ENCODE measurements at regions not wholly inside any gene's neighbourhood (a gene's known extent, or its start where the extent isn't known, plus 50 kb on each side); places are given as distances from the start of the nearest gene placed in this dataset.
A peak's percentile ranks its signal among the peaks of the same experiment; 100 is the strongest.

- TF ChIP-seq, protein P1, sequence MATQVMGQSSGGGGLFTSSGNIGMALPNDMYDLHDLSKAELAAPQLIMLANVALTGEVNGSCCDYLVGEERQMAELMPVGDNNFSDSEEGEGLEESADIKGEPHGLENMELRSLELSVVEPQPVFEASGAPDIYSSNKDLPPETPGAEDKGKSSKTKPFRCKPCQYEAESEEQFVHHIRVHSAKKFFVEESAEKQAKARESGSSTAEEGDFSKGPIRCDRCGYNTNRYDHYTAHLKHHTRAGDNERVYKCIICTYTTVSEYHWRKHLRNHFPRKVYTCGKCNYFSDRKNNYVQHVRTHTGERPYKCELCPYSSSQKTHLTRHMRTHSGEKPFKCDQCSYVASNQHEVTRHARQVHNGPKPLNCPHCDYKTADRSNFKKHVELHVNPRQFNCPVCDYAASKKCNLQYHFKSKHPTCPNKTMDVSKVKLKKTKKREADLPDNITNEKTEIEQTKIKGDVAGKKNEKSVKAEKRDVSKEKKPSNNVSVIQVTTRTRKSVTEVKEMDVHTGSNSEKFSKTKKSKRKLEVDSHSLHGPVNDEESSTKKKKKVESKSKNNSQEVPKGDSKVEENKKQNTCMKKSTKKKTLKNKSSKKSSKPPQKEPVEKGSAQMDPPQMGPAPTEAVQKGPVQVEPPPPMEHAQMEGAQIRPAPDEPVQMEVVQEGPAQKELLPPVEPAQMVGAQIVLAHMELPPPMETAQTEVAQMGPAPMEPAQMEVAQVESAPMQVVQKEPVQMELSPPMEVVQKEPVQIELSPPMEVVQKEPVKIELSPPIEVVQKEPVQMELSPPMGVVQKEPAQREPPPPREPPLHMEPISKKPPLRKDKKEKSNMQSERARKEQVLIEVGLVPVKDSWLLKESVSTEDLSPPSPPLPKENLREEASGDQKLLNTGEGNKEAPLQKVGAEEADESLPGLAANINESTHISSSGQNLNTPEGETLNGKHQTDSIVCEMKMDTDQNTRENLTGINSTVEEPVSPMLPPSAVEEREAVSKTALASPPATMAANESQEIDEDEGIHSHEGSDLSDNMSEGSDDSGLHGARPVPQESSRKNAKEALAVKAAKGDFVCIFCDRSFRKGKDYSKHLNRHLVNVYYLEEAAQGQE (IDR thresholded peaks at IDR 0.05; ENCODE audit: unreplicated experiment): no peak
- TF ChIP-seq, protein P2, sequence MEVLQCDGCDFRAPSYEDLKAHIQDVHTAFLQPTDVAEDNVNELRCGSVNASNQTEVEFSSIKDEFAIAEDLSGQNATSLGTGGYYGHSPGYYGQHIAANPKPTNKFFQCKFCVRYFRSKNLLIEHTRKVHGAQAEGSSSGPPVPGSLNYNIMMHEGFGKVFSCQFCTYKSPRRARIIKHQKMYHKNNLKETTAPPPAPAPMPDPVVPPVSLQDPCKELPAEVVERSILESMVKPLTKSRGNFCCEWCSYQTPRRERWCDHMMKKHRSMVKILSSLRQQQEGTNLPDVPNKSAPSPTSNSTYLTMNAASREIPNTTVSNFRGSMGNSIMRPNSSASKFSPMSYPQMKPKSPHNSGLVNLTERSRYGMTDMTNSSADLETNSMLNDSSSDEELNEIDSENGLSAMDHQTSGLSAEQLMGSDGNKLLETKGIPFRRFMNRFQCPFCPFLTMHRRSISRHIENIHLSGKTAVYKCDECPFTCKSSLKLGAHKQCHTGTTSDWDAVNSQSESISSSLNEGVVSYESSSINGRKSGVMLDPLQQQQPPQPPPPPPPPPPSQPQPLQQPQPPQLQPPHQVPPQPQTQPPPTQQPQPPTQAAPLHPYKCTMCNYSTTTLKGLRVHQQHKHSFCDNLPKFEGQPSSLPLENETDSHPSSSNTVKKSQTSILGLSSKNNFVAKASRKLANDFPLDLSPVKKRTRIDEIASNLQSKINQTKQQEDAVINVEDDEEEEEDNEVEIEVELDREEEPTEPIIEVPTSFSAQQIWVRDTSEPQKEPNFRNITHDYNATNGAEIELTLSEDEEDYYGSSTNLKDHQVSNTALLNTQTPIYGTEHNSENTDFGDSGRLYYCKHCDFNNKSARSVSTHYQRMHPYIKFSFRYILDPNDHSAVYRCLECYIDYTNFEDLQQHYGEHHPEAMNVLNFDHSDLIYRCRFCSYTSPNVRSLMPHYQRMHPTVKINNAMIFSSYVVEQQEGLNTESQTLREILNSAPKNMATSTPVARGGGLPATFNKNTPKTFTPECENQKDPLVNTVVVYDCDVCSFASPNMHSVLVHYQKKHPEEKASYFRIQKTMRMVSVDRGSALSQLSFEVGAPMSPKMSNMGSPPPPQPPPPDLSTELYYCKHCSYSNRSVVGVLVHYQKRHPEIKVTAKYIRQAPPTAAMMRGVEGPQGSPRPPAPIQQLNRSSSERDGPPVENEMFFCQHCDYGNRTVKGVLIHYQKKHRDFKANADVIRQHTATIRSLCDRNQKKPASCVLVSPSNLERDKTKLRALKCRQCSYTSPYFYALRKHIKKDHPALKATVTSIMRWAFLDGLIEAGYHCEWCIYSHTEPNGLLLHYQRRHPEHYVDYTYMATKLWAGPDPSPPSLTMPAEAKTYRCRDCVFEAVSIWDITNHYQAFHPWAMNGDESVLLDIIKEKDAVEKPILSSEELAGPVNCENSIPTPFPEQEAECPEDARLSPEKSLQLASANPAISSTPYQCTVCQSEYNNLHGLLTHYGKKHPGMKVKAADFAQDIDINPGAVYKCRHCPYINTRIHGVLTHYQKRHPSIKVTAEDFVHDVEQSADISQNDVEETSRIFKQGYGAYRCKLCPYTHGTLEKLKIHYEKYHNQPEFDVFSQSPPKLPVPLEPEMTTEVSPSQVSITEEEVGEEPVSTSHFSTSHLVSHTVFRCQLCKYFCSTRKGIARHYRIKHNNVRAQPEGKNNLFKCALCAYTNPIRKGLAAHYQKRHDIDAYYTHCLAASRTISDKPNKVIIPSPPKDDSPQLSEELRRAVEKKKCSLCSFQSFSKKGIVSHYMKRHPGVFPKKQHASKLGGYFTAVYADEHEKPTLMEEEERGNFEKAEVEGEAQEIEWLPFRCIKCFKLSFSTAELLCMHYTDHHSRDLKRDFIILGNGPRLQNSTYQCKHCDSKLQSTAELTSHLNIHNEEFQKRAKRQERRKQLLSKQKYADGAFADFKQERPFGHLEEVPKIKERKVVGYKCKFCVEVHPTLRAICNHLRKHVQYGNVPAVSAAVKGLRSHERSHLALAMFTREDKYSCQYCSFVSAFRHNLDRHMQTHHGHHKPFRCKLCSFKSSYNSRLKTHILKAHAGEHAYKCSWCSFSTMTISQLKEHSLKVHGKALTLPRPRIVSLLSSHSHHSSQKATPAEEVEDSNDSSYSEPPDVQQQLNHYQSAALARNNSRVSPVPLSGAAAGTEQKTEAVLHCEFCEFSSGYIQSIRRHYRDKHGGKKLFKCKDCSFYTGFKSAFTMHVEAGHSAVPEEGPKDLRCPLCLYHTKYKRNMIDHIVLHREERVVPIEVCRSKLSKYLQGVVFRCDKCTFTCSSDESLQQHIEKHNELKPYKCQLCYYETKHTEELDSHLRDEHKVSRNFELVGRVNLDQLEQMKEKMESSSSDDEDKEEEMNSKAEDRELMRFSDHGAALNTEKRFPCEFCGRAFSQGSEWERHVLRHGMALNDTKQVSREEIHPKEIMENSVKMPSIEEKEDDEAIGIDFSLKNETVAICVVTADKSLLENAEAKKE (CRISPR knock-in tag; IDR thresholded peaks at IDR 0.05): no peak
- TF ChIP-seq POLR2AphosphoS5 (IDR thresholded peaks at IDR 0.05; ENCODE audit: low read depth) (no peak), JUNB (IDR thresholded peaks at IDR 0.05; ENCODE audit: unreplicated experiment) (no peak), NANOG (IDR thresholded peaks at IDR 0.05; ENCODE audit: borderline replicate concordance) (no peak)
Observed at GRCh38 chr9:75582870-75583269, 307.6 kb upstream of the PCSK5 start (continued).

GRCh38 chr9:75588808-75589207 is 301.7 kb upstream of the PCSK5 start:
- Histone ChIP-seq H3F3A (replicated peaks; ENCODE audit: low read depth) (no peaks in the 10 kb centered on the region), H2AFZ (no peak overlapping the region), H3K4me2 (no peak overlapping the region), H4K20me1 (replicated peaks; ENCODE audit: insufficient read depth) (no peaks in the 10 kb centered on the region), H3K4me3 (no peak overlapping the region), H3K36me3 (ENCODE audit: insufficient read depth) (no peaks in the 10 kb centered on the region), H3K9me2 (ENCODE audit: insufficient read depth) (peaks cover 18% of the 10 kb centered on the region), H3K79me2 (replicated peaks; ENCODE audit: insufficient read depth) (no peaks in the 10 kb centered on the region), H3K4me1 (ENCODE audit: insufficient read depth) (no peaks in the 10 kb centered on the region), H3K27me3 (ENCODE audit: insufficient read depth) (no peaks in the 10 kb centered on the region), H3K27ac (ENCODE audit: low read depth) (no peak overlapping the region)
- no peak for TF ChIP-seq EZH2phosphoT487 (IDR thresholded peaks at IDR 0.05; ENCODE audit: unreplicated experiment)
- TF ChIP-seq CTCF (conservative IDR thresholded peaks at IDR 0.05; ENCODE audit: low read depth in 2 of 2): peak in 1 of 2 experiments; percentile 37; a peak in 2 of 4 replicates
- H3K36me3 Mint-ChIP-seq (ENCODE audit: low read depth): 0 out of 3 replicates have a peak, but pooled peaks cover 5% of the 10 kb centered on the region
- no peak overlapping the region for H3K4me3 Mint-ChIP-seq
- ATAC-seq (no peak), DNase-seq (ENCODE audit: low spot score) (peak; percentile 48)
- no peaks in the 10 kb centered on the region for H3K27me3 Mint-ChIP-seq (ENCODE audit: insufficient read depth, low read depth, poor library complexity)
- H3K9me3 Mint-ChIP-seq: 0 out of 3 replicates have a peak, but pooled peaks cover 2% of the 10 kb centered on the region
- no peak overlapping the region for H3K27ac Mint-ChIP-seq
- no peaks in the 10 kb centered on the region for H3K4me1 Mint-ChIP-seq
